H9 (cell line): ENCODE measurements at regions not wholly inside any gene's neighbourhood (a gene's known extent, or its start where the extent isn't known, plus 50 kb on each side); places are given as distances from the start of the nearest gene placed in this dataset.

Experiments
- DNase-seq: peaks from one replicate; pipeline ENCODE4 v3.0.0-alpha.2; 2017
- H2AFZ ChIP-seq: one replicate; pipeline ENCODE4 v1.6.1; 2013; ENCODE audit warnings: mild to moderate bottlenecking, low read length, control low read depth, moderate library complexity
- H2AK5ac ChIP-seq: 2 replicates; pipeline ENCODE4 v1.6.1; 2013; ENCODE audit warnings: low read length, control low read depth, mixed read lengths; ENCODE audit not compliant: insufficient read length
- H2BK120ac ChIP-seq: one replicate; pipeline ENCODE4 v1.6.1; 2013; ENCODE audit warnings: low read depth, mild to moderate bottlenecking, low read length, control low read depth, inconsistent platforms; ENCODE audit not compliant: poor library complexity, severe bottlenecking
- H2BK12ac ChIP-seq: 2 replicates; pipeline ENCODE4 v1.6.1; 2013; ENCODE audit warnings: low read length, control low read depth, mixed read lengths, low read depth; ENCODE audit not compliant: insufficient read length
- H2BK15ac ChIP-seq: 2 replicates; pipeline ENCODE4 v1.6.1; 2013; ENCODE audit warnings: low read depth, low read length, control low read depth
- H2BK20ac ChIP-seq: one replicate; pipeline ENCODE4 v1.6.1; 2013; ENCODE audit warnings: low read depth, mild to moderate bottlenecking, low read length, control low read depth, inconsistent platforms; ENCODE audit not compliant: poor library complexity, severe bottlenecking
- H2BK5ac ChIP-seq: 2 replicates; pipeline ENCODE4 v1.6.1; 2013; ENCODE audit warnings: low read length, control low read depth, mixed read lengths; ENCODE audit not compliant: insufficient read length
- H3K14ac ChIP-seq: 2 replicates; pipeline ENCODE4 v1.6.1; 2013; ENCODE audit warnings: low read length, control low read depth; ENCODE audit not compliant: insufficient read depth
- H3K18ac ChIP-seq: 2 replicates; pipeline ENCODE4 v1.6.1; 2013; ENCODE audit warnings: low read depth, mild to moderate bottlenecking, mixed read lengths, low read length, control low read depth; ENCODE audit not compliant: insufficient read length
- H3K23ac ChIP-seq: 2 replicates; pipeline ENCODE4 v1.6.1; 2013; ENCODE audit warnings: low read length, control low read depth, mixed read lengths, low read depth; ENCODE audit not compliant: insufficient read length
- H3K23me2 ChIP-seq: 2 replicates; pipeline ENCODE4 v1.6.1; 2013; ENCODE audit warnings: low read depth, mild to moderate bottlenecking, mixed read lengths, low read length, control low read depth; ENCODE audit not compliant: insufficient read length, poor library complexity, severe bottlenecking
- H3K27ac ChIP-seq: 2 replicates; pipeline ENCODE4 v1.5.1; 2013; ENCODE audit warnings: low read length, control low read depth, mixed read lengths, low read depth; ENCODE audit not compliant: insufficient read length
- H3K27me3 ChIP-seq: 2 replicates; pipeline ENCODE4 v1.6.1; 2013; ENCODE audit warnings: low read length, control low read depth, inconsistent platforms; ENCODE audit not compliant: insufficient read depth
- H3K4ac ChIP-seq: 2 replicates; pipeline ENCODE4 v1.6.1; 2013; ENCODE audit warnings: low read depth, mild to moderate bottlenecking, control low read depth, inconsistent platforms, low read length, moderate library complexity
- H3K4me1 ChIP-seq: 2 replicates; pipeline ENCODE4 v1.6.1; 2013; ENCODE audit warnings: low read length, control low read depth, inconsistent platforms; ENCODE audit not compliant: insufficient read depth
- H3K4me2 ChIP-seq: 2 replicates; pipeline ENCODE4 v1.6.1; 2013; ENCODE audit warnings: low read length, control low read depth, mixed read lengths; ENCODE audit not compliant: insufficient read length, insufficient read depth
- H3K56ac ChIP-seq: 2 replicates; pipeline ENCODE4 v1.6.1; 2013; ENCODE audit warnings: low read depth, mild to moderate bottlenecking, mixed read lengths, low read length, control low read depth; ENCODE audit not compliant: insufficient read length
- H3K79me1 ChIP-seq: 2 replicates; pipeline ENCODE4 v1.6.1; 2013; ENCODE audit warnings: low read depth, mild to moderate bottlenecking, moderate library complexity, low read length, control low read depth, inconsistent platforms; ENCODE audit not compliant: insufficient read depth, poor library complexity, severe bottlenecking
- H3K79me2 ChIP-seq: 2 replicates; pipeline ENCODE4 v1.6.1; 2013; ENCODE audit warnings: low read length, control low read depth, inconsistent platforms; ENCODE audit not compliant: insufficient read depth
- H3K9ac ChIP-seq: 2 replicates; pipeline ENCODE4 v1.6.1; 2013; ENCODE audit warnings: low read length, control low read depth, mixed read lengths; ENCODE audit not compliant: insufficient read length; ENCODE audit errors: extremely low read depth
- H3K9me3 ChIP-seq: one replicate; pipeline ENCODE4 v1.6.1; 2013; ENCODE audit warnings: low read depth, low read length, inconsistent platforms; ENCODE audit not compliant: control insufficient read depth
- H3T11ph ChIP-seq: one replicate; pipeline ENCODE4 v1.6.1; 2013; ENCODE audit warnings: mild to moderate bottlenecking, low read length, control low read depth, inconsistent platforms
- H4K20me1 ChIP-seq: one replicate; pipeline ENCODE4 v1.6.1; 2013; ENCODE audit not compliant: control insufficient read depth, insufficient read length, insufficient read depth
- H4K5ac ChIP-seq: 2 replicates; pipeline ENCODE4 v1.6.1; 2013; ENCODE audit warnings: low read depth, mild to moderate bottlenecking, mixed read lengths, low read length, control low read depth; ENCODE audit not compliant: insufficient read length
- H4K8ac ChIP-seq: replicated peaks from 2 replicates; pipeline ENCODE4 v1.6.1; 2013; ENCODE audit warnings: low read length, control low read depth, mixed read lengths, low read depth; ENCODE audit not compliant: insufficient read length
- H4K91ac ChIP-seq: 2 replicates; pipeline ENCODE4 v1.6.1; 2013; ENCODE audit warnings: low read depth, mild to moderate bottlenecking, moderate library complexity, mixed read lengths, low read length, control low read depth; ENCODE audit not compliant: insufficient read length
- H3K27ac Mint-ChIP-seq, 3 experiments: 2 replicates in 2 of 3; 3 replicates in 1 of 3; pipeline ENCODE4 v1.8.0; 2020 to 2021; ENCODE audit warnings: mixed read lengths in 3 of 3, mild to moderate bottlenecking in 1 of 3, moderate library complexity in 1 of 3
- H3K27me3 Mint-ChIP-seq: 2 replicates; pipeline ENCODE4 v1.8.0; 2021; ENCODE audit warnings: low read depth, mild to moderate bottlenecking, moderate library complexity, mixed read lengths
- H3K36me3 Mint-ChIP-seq, 3 experiments: 2 replicates in 2 of 3; 3 replicates in 1 of 3; pipeline ENCODE4 v1.8.0; 2020 to 2021; ENCODE audit warnings: low read depth in 3 of 3, mixed read lengths in 3 of 3; ENCODE audit not compliant: insufficient read depth in 1 of 3
- H3K4me1 Mint-ChIP-seq, 2 experiments: 2 replicates each; pipeline ENCODE4 v1.8.0; 2020; ENCODE audit warnings: mixed read lengths in 2 of 2
- H3K4me3 Mint-ChIP-seq, 2 experiments: 2 replicates in 1 of 2; 3 replicates in 1 of 2; pipeline ENCODE4 v1.8.0; 2020 to 2021; ENCODE audit warnings: mild to moderate bottlenecking in 2 of 2, mixed read lengths in 2 of 2, moderate library complexity in 1 of 2
- H3K9me3 Mint-ChIP-seq, 2 experiments: 2 replicates in 1 of 2; 3 replicates in 1 of 2; pipeline ENCODE4 v1.8.0; 2020; ENCODE audit warnings: mild to moderate bottlenecking in 2 of 2, mixed read lengths in 2 of 2, moderate library complexity in 1 of 2
- CTCF ChIP-seq: fragments of 200-600 bp; sonication (generic); conservative IDR thresholded peaks from 3 replicates; pipeline ENCODE4 v1.8.0; 2021; ENCODE audit warnings: antibody characterized with exemption, mild to moderate bottlenecking
- WGBS: extraction: QIAGEN DNeasy Blood & Tissue Kit; methylation state at CpG from one replicate; pipeline ENCODE4 v1.1.7; 2013; ENCODE audit warnings: missing lambda C conversion rate, low lambda C conversion rate, mixed read lengths; ENCODE audit not compliant: insufficient read length; ENCODE audit errors: extremely low coverage; 5-methylcytosine and 5-hydroxymethylcytosine counted together

DNA sequence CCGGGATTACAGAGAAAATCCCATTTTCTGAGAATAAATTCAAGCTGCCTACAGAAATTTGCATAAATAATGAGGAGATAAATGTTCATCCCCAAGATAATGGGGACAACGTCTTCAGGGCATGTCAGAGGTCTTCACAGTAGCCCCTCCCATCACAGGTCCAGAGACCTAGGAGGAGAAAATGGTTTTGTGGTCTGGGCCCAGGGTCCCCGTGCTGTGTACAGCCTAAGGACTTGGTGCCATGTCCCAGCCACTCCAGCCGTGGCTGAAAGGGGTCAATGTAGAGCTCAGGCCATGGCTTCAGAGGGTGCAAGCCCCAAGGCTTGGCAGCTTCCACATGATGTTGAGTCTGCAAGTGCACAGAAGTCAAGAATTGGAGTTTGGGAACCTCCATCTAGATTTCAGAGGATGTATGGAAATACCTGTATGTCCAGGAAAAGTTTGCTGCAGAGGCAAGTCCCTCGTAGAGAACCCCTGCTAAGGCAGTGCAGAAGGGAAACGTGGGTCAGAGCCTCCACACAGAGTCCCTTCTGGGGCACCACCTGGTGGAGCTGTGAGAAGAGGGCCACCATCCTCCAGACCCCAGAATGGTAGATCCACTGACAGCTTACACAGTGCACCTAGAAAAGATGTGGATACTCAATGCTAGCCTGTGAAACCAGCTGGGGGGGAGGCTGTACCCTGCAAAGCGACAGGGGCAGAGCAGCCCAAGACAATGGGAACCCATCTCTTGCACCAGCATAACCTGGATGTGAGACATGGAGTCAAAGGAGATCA lies 176.3 kb downstream of the RASSF9 start:
- H2AK5ac ChIP-seq, result no peak overlapping the region
- H3K23ac ChIP-seq, result no peak overlapping the region
- H3K9me3 ChIP-seq, result no peaks in the 10 kb centered on the region
- H3K4ac ChIP-seq, result no peak overlapping the region
- H3K27me3 ChIP-seq, result no peaks in the 10 kb centered on the region
- WGBS, result no CpG with 5 or more reads among the region's 7 CpGs
- no peak overlapping the region for H4K91ac ChIP-seq
- Mint-ChIP-seq H3K4me3 (no peak overlapping the region), H3K4me1 (no peaks in the 10 kb centered on the region), H3K27me3 (no peaks in the 10 kb centered on the region), H3K27ac (no peak overlapping the region), H3K9me3 (peaks cover 21 to 22% of the 10 kb centered on the region in 2 experiments), H3K36me3 (peaks cover 9 to 18% (median 14%) of the 10 kb centered on the region in 3 experiments)
- no peaks in the 10 kb centered on the region for H3K4me1 ChIP-seq
- no peak overlapping the region for H2BK5ac ChIP-seq
- H3T11ph ChIP-seq, result no peak overlapping the region
- no peak overlapping the region for H3K14ac ChIP-seq
- no peak overlapping the region for H3K9ac ChIP-seq
- no peak for TF ChIP-seq CTCF
- no peak overlapping the region for H2BK15ac ChIP-seq
- no peak overlapping the region for H2BK120ac ChIP-seq
- no peak overlapping the region for H4K5ac ChIP-seq
- H4K8ac ChIP-seq, result no peak overlapping the region
- H3K56ac ChIP-seq, result no peak overlapping the region
- H2BK20ac ChIP-seq, result no peak overlapping the region
- H3K79me1 ChIP-seq, result no peaks in the 10 kb centered on the region
- no peak overlapping the region for H3K4me2 ChIP-seq
- H2BK12ac ChIP-seq, result no peak overlapping the region
- H4K20me1 ChIP-seq, result no peaks in the 10 kb centered on the region
- no peaks in the 10 kb centered on the region for H3K79me2 ChIP-seq
- H2AFZ ChIP-seq, result no peak overlapping the region
- no peak overlapping the region for H3K18ac ChIP-seq
- DNase-seq, result no peak
- no peaks in the 10 kb centered on the region for H3K23me2 ChIP-seq
- no peak overlapping the region for H3K27ac ChIP-seq
